GM19452 (cell line): ENCODE measurements at regions not wholly inside any gene's neighbourhood (a gene's known extent, or its start where the extent isn't known, plus 50 kb on each side); places are given as distances from the start of the nearest gene placed in this dataset.
"Not testable (repeated sequence)": the region's sequence is repeated elsewhere in the genome, so short reads cannot be mapped to it uniquely, and the experiment has no call there.

Experiments used
- ATAC-seq: cut with Tn5 transposase; IDR thresholded peaks from one replicate; pipeline ENCODE4 v1.9.1; 2021; ENCODE audit not compliant: unreplicated experiment

DNA sequence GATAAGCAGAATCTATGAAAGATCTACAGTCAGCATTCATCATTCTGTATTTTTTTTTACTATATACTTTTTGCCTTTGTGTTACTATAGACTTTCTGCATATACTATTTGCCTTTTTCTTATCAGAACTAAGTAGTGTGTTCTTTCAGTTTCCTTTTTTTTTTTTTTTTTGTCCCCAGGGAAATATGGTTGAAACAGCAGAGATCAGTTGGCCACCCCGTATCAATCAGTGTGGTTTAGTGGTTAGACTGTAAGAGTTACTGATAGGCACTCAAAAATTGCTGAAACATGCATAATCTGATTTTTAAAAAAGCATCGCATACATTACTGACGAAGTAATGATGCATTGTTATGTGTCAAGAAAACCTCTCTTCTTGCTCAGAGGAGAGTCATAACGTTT lies 990.8 kb upstream of the EDIL3 start:
- ATAC-seq, result no peak

DNA sequence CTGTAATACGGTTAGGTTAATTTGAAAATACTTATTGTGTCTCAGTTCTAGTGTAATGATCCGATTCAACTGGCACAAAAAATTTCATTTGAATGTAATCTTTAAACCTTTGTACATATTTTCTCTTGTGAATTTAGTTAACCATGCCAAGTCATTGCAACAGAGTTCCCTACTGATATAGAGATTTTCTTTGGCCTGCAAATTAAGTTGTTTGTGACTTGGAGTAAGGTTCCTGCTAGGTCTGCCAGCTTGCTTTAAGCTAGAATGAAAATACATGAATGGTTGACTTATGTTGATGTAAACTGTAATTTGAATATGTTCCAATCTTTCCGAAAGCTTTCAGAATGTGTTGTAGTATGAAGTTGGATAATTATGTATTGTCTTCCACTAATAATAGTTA lies 1004.1 kb upstream of the EDIL3 start:
- no peak for ATAC-seq

DNA sequence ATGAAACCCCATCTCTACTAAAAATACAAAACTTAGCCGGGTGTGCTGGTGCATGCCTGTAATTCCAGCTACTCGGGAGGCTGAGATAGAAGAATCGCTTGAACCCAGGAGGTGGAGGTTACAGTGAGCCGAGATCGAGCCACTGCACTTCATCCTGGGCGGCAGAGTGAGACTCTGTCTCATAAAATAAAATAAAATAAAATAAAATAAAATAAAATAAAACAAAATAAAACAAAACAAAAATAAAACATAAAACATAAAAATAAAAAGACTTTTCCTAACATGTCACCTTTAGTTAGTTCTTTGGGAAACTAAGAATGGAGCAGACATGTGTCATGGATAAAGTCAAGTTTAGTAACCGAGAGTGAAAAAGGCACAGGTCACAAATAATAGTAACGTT lies 1007.6 kb upstream of the EDIL3 start:
- ATAC-seq, result not testable (repeated sequence)

DNA sequence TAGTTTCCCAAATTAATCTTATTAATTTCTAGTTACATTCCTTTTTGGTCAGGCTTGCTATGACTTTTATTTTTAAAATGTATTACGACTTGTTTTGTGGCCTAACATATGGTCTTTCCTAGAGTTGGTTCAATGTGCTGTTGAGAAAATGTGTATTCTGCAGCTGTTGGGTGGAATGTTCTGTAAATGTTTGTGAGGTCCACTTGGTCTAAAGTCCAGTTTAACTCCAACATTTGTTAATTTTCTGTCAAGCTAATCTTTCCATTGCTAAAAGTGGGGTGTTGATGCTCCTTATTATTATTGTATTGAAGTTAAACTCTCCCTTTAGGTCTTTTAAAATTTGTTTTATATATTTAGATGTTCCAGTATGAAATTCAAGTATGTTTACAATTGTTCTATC lies 1010.8 kb upstream of the EDIL3 start:
- no peak for ATAC-seq

GRCh38 chr5:85397451-85397850 lies 1012.8 kb upstream of the EDIL3 start:
- ATAC-seq, result no peak

- no peak for ATAC-seq
Measured at GRCh38 chr5:85428426-85428934, 1043.8 kb upstream of the EDIL3 start.

GRCh38 chr5:85431726-85432125 lies 1047.0 kb upstream of the EDIL3 start:
- not testable (repeated sequence) for ATAC-seq

GRCh38 chr5:85441156-85441555 lies 1056.5 kb upstream of the EDIL3 start:
- no peak for ATAC-seq

- ATAC-seq, result no peak
Measured at GRCh38 chr5:85441853-85442252, 1057.2 kb upstream of the EDIL3 start.

DNA sequence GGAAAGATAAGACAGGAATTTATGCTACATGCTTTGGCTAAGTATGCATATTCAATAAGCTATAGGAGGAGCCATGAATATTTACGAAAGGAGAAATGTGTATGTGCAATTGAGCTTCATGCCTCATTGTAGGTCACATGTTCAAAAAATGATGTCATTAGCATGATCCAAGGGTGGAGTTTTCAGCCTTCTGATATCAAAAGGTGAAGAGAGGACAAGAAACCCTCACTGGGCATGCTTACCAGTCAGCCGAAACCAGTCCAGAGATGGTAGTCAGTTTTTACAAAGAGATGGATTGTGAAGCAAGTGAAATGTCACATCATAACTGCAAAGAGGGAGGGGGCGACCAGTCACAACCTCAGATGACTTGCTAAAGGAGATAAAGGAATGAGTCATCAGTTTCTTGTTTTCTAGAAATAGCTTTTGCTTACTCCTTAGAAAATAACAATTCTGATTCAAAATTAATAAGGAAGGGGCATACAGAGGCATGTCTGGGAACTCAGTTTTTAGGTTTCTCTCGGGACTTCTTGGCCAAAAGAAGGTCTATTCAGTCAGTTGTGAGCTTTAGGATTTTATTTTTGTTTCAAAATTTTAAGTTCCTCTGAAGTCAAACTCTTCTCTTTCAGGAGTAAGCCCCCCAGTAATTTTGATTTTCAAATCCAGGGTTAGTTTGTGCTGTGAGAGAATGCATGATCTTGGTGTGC lies 1067.8 kb upstream of the EDIL3 start:
- ATAC-seq, result no peak

GRCh38 chr5:85453026-85453349 lies 1068.3 kb upstream of the EDIL3 start:
- ATAC-seq, result no peak

GRCh38 chr5:85458319-85458718 lies 1073.6 kb upstream of the EDIL3 start:
- ATAC-seq, result no peak

DNA sequence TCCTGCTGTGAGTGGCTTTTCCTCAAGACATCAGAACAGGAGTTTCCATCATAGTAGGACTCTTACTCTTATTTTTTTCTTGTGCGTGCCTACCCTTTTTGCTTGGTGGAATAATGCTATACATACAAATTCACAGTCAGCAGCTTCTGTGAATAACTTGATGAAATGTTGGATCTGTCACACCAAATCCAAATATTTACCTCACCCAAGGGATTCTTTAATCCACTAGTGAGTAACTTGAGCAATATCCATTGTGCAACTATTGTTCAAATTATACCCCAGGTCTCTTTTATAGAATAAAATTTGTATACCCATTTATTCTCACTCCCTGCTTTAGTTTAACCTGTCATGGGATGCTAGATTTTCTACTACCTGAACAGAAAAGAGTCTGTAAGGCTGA lies 1078.3 kb upstream of the EDIL3 start:
- no peak for ATAC-seq

- ATAC-seq, result no peak
Measured at GRCh38 chr5:85466423-85466822, 1081.7 kb upstream of the EDIL3 start.

DNA sequence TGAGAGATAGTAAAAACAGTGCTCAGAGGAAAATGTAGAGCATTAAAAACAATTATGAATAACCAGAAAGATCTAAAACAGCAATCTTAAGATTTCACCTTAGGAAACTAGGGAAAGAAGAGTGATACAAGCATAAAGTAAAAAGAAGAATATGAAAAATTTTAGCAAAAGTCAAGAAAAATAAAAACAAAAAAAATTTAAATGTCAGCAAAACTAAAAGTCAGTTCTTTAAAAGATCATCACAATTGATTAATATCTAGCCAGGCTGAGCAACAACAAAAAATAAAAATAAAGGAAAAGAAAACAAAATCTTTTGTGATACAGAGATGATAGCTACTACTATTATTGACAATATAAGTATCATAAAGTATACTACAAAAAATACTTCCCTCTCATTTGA lies 1088.1 kb upstream of the EDIL3 start:
- ATAC-seq, result no peak

GRCh38 chr5:85475151-85475550 lies 1090.5 kb upstream of the EDIL3 start:
- not testable (repeated sequence) for ATAC-seq

DNA sequence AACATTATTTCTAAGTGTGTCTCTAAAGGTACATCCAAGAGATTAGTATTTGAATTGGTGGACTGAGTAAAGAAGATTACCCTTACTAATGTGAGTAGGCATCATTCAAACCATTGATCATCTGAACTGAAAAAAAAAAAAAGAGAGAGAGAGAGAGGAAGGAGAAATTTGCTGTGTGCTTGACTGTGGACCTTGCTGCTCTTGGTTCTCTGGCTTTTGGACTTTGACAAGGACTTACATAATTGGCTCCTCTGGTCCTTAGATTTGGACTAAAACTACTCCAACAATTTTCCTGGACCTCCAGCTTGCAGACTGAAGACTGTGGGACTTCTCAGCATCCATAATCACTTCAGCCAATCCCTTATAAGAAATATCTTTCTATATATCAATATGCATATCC lies 1091.9 kb upstream of the EDIL3 start:
- no peak for ATAC-seq

- no peak for ATAC-seq
Measured at GRCh38 chr5:85479849-85480248, 1095.2 kb upstream of the EDIL3 start.

DNA sequence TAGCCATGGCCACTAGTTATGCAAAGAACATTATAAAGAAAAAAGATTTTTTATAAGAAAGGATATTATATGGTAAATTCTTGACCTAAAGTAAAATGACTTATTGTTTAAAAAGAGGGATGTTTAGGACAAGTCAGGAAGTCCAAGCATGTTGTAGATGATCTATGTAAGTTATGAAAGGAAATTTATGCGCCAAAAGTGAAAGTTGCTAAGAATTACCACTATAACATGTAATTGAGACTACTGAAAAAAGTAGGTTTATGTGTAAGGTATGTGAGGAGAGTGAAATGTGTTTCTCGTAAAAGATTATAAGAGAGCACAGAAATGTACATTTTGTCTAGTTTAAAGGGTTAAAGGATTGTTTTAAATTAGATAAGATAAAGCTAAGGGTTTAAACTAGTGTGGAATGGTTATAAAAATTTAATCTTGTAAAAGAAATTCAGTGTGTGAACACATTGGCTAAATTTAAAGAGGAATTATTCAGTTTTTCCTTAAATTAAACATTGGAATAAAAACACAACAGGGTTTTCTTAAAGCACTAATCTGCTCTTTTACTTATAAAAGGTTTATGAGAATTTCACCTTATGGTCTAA lies 1100.4 kb upstream of the EDIL3 start:
- no peak for ATAC-seq

DNA sequence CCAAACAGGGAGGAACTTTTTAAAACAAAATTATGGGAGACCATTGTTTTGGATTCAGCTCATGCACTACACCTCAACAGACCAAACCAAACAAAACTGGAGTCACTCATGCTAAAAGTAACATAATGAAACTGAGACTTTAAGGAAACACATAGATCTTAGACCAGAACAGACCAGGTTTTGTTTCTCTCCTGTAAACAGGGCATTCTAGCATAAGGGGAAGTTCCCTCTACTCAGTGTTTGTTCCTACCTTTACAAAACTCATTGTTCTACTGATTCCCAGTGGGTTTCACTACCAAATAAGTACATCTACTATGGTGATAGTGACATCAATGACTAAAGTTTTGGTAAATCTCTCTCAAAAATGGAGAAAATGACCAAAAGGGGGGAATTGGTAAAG lies 1103.6 kb upstream of the EDIL3 start:
- no peak for ATAC-seq

GRCh38 chr5:85500869-85501268 lies 1116.2 kb upstream of the EDIL3 start:
- no peak for ATAC-seq

DNA sequence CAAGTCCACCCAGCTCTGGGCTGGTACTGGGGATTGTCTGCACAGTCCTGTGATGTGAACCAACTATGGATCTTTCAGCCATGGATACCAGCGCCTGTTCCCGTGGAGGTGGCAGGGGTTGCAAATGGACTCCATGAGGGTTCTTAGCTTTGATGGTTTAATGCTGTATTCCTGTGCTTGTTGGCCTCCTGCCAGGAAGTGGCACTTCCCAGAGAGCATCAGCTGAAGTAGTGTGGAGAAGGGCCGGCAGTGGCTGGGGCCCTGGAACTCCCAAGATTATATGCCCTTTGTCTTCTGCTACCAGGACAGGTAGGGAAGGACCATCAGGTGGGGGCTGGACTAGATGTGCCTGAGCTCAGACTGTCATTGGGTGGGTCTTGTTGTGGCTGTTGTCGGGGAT lies 1104.8 kb upstream of the COX7C start:
- ATAC-seq, result no peak

DNA sequence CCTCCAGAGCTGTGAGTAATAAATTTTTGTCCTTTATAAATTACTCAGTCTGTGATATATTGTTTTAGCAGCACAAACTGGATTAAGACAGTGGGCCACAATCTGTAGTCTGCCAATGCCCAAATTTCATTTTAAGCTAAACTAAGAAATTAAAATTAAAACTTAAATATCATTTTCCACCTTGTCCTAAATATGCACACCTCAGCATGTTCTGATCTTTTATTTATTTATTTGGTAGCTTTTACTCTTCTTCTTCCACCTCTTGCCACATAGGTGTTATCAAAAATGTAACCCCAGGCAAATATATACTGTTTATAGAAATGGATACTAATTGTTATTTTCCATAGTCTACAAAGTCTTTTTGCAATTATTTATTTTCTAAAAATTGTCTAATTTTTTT lies 1102.2 kb upstream of the COX7C start:
- ATAC-seq, result no peak
